HEK293T (cell line): ENCODE measurements at regions not wholly inside any gene's neighbourhood (a gene's known extent, or its start where the extent isn't known, plus 50 kb on each side); places are given as distances from the start of the nearest gene placed in this dataset.

ENCODE experiments used
- CTCF ChIA-PET: fragments of 350-600 bp; formaldehyde crosslinking; extraction: SDS; loops from one replicate; lab custom pipeline; 2021; ENCODE audit warnings: antibody characterized with exemption, inconsistent platforms; lab: Yijun Ruan, JAX
- POLR2A ChIA-PET: fragments of 350-600 bp; formaldehyde crosslinking; extraction: SDS; loops from one replicate; lab custom pipeline; 2020; ENCODE audit warnings: antibody characterized with exemption, inconsistent platforms; lab: Yijun Ruan, JAX
- DNase-seq: peaks from one replicate; pipeline ENCODE4 v3.0.0; 2012; ENCODE audit warnings: mixed read lengths; ENCODE audit errors: extremely low spot score
- ARNT ChIP-seq: fragments of 450-650 bp; IDR thresholded peaks from 2 replicates; pipeline ENCODE4 v1.6.1; 2017; ENCODE audit warnings: mild to moderate bottlenecking
- BHLHE40 ChIP-seq: fragments of 450-650 bp; IDR thresholded peaks from 2 replicates; pipeline ENCODE4 v1.6.1; 2016; ENCODE audit warnings: mild to moderate bottlenecking, moderate library complexity, borderline replicate concordance
- CTBP1 ChIP-seq: fragments of 450-650 bp; IDR thresholded peaks from 2 replicates; pipeline ENCODE4 v1.6.1; 2016; ENCODE audit warnings: borderline replicate concordance
- ELF4 ChIP-seq: fragments of 450-650 bp; IDR thresholded peaks from 2 replicates; pipeline ENCODE4 v1.6.1; 2017; ENCODE audit warnings: antibody characterized with exemption
- FOXA1 ChIP-seq: fragments of 450-650 bp; IDR thresholded peaks from 2 replicates; pipeline ENCODE4 v1.6.1; 2016; ENCODE audit warnings: mild to moderate bottlenecking
- FOXK2 ChIP-seq: fragments of 450-650 bp; IDR thresholded peaks from 2 replicates; pipeline ENCODE4 v1.6.1; 2016; ENCODE audit warnings: mild to moderate bottlenecking
- FOXM1 ChIP-seq: fragments of 450-650 bp; IDR thresholded peaks from 2 replicates; pipeline ENCODE4 v1.6.1; 2017; ENCODE audit warnings: mild to moderate bottlenecking, borderline replicate concordance
- HDGF ChIP-seq: fragments of 450-650 bp; IDR thresholded peaks from 2 replicates; pipeline ENCODE4 v1.6.1; 2017; ENCODE audit warnings: antibody characterized with exemption, borderline replicate concordance
- L3MBTL2 ChIP-seq: fragments of 450-650 bp; conservative IDR thresholded peaks from 2 replicates; pipeline ENCODE4 v1.6.1; 2016; ENCODE audit warnings: mild to moderate bottlenecking
- LEF1 ChIP-seq: fragments of 450-650 bp; IDR thresholded peaks from 2 replicates; pipeline ENCODE4 v1.6.1; 2017; ENCODE audit warnings: mild to moderate bottlenecking, borderline replicate concordance
- NFRKB ChIP-seq: fragments of 450-650 bp; IDR thresholded peaks from 2 replicates; pipeline ENCODE4 v1.6.1; 2016; ENCODE audit warnings: mild to moderate bottlenecking, moderate library complexity
- PKNOX1 ChIP-seq: fragments of 450-650 bp; IDR thresholded peaks from 2 replicates; pipeline ENCODE4 v1.6.1; 2016
- SP1 ChIP-seq: fragments of 450-650 bp; IDR thresholded peaks from 2 replicates; pipeline ENCODE4 v1.6.1; 2017
- SUZ12 ChIP-seq: fragments of 450-650 bp; IDR thresholded peaks from 2 replicates; pipeline ENCODE4 v1.6.1; 2016; ENCODE audit warnings: mild to moderate bottlenecking
- TARDBP ChIP-seq: fragments of 450-650 bp; IDR thresholded peaks from 2 replicates; pipeline ENCODE4 v1.6.1; 2016
- ZNF384 ChIP-seq: fragments of 450-650 bp; IDR thresholded peaks from 2 replicates; pipeline ENCODE4 v1.6.1; 2016

DNA sequence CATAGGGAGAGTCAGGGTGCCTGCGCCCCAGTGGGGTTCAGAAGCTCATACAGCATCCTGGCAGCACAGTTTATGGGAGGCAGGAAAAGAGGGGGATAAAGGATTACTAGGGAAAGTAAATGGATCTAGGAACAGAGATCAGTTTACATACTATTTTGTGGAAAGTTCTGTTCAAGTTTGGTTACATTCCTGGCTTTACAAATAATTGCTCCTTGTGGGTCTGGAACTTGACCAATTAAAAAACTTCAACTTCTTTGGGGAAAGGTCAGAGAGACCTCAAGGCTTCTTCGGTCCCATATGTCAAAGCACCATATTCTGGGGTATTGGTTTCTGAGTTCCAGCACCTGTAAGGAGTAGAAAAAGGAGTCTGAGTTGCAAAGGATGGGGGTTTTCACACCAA is 64.1 kb downstream of the ZDHHC19 start:
- DNase-seq = no peak
- ChIA-PET POLR2A (no interaction called here), CTCF (no interaction called here)
- no peak for TF ChIP-seq ZNF384
- TF ChIP-seq ARNT = no peak
- no peak for TF ChIP-seq FOXA1
- no peak for TF ChIP-seq TARDBP
- no peak for TF ChIP-seq ELF4
- TF ChIP-seq L3MBTL2 = no peak
- TF ChIP-seq LEF1 = no peak
- no peak for TF ChIP-seq CTBP1
- no peak for TF ChIP-seq FOXK2
- TF ChIP-seq HDGF = no peak
- no peak for TF ChIP-seq NFRKB
- no peak for TF ChIP-seq PKNOX1
- TF ChIP-seq SUZ12 = no peak
- no peak for TF ChIP-seq BHLHE40
- TF ChIP-seq SP1 = no peak
- TF ChIP-seq FOXM1 = no peak

DNA sequence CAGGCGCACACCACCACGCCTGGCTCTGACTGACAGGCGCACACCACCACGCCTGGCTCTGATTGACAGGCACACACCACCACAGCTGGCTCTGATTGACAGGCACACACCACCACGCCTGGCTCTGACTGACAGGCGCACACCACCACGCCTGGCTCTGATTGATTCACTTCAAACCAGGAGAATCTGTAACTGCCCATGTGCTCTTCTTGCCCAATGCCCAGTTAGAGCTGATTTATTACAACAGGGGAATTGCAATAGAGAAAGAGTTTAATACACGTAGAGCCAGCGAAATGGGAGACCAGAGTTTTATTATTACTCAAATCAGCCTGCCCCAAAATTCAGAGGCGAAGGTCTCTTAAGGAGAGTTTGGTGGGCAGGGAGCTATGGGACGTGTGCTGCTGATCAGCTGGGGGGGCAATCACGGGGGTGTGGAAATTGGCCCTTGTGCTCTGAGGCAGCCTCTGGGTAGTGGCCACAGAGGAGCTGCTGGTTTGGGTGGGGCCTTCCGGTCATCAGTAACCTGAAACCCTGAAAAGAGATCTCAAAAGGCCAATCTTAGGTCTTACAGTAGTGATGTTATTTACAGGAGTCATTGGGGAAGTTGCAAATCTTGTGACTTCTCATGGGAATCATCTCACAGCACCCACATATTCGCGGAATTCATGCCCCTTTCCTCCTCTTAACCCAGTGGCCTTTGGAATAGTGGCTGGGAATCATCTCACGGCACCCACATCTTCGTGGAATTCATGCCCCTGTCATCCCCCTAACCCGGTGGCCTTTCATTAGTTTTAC is 63.8 kb upstream of the TFRC start:
- TF ChIP-seq SP1 (no peak), CTBP1 (no peak), L3MBTL2 (no peak), ARNT (no peak), SUZ12 (no peak), TARDBP (no peak), HDGF (no peak), LEF1 (no peak), FOXK2 (no peak), FOXM1 (no peak), PKNOX1 (no peak), BHLHE40 (no peak), ELF4 (no peak), ZNF384 (no peak), NFRKB (no peak), FOXA1 (no peak)
- ChIA-PET POLR2A (no interaction called here), CTCF (no interaction called here)
- no peak for DNase-seq

GRCh38 chr3:196144383-196145105 is 62.7 kb upstream of the TFRC start:
- DNase-seq = no peak
- TF ChIP-seq FOXK2 (no peak), SP1 (no peak), ELF4 (no peak), TARDBP (no peak), CTBP1 (no peak)
- POLR2A ChIA-PET = no interaction called here
- CTCF ChIA-PET = no interaction called here

- POLR2A ChIA-PET = no interaction called here
- DNase-seq = no peak
- TF ChIP-seq ARNT = no peak
- CTCF ChIA-PET = no interaction called here
These were observed 62.0 kb upstream of the TFRC start for GRCh38 chr3:196143708-196144382.

DNA sequence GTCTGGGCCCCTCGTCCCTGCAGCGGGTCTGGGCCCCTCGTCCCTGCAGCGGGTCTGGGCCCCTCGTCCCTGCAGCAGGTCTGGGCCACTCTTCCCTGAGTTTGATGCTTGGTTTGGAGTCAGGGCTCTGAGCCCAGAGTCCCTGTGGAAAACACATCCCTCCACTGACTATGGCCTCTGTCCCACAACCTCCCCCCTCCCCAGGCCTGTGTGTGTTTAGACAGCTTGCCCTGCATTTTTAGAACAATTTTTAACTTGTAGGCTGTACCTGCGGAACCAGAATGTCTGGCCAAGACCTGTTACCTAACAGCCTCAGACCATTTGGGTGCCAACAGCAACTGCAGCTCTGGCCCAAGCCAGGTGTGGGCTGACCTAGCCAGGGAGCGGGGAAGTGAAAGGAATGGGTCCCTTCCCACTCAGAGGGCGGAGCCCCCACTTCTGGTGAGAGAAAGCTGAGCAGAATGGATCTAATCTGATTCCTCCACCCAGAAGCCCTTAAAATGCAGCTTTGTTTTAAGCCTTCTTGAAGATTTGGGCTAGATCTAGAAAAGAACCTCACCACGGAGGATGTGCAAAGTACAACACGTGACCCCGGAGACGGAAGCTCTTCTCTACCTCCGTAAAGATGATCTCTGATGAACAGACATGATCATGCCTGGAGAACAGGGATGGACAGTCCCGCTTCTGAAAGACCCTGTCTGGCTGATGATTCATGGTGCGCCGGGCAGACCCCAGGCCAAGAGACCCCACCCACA is 60.5 kb upstream of the TFRC start:
- ChIA-PET POLR2A (no interaction called here), CTCF (no interaction called here)
- DNase-seq = no peak
- TF ChIP-seq CTBP1 (no peak), BHLHE40 (no peak), NFRKB (no peak), TARDBP (no peak), HDGF (no peak), FOXA1 (no peak), ELF4 (no peak), SP1 (no peak), L3MBTL2 (no peak), FOXK2 (no peak), FOXM1 (no peak), LEF1 (no peak), SUZ12 (no peak), ARNT (no peak), PKNOX1 (no peak), ZNF384 (no peak)

- POLR2A ChIA-PET = no interaction called here
These were observed 59.9 kb upstream of the TFRC start for GRCh38 chr3:196141866-196142201.

More at GRCh38 chr3:196141866-196142201, 59.9 kb upstream of the TFRC start:
- CTCF ChIA-PET = no interaction called here
- DNase-seq = no peak
- TF ChIP-seq ELF4 (no peak), TARDBP (no peak), SUZ12 (no peak), HDGF (no peak), LEF1 (no peak), CTBP1 (no peak), ZNF384 (no peak), FOXM1 (no peak), PKNOX1 (no peak), L3MBTL2 (no peak)
